ENCODE measurements at regions not wholly inside any gene's neighbourhood (a gene's known extent, or its start where the extent isn't known, plus 50 kb on each side); places are given as distances from the start of the nearest gene placed in this dataset.

DNA sequence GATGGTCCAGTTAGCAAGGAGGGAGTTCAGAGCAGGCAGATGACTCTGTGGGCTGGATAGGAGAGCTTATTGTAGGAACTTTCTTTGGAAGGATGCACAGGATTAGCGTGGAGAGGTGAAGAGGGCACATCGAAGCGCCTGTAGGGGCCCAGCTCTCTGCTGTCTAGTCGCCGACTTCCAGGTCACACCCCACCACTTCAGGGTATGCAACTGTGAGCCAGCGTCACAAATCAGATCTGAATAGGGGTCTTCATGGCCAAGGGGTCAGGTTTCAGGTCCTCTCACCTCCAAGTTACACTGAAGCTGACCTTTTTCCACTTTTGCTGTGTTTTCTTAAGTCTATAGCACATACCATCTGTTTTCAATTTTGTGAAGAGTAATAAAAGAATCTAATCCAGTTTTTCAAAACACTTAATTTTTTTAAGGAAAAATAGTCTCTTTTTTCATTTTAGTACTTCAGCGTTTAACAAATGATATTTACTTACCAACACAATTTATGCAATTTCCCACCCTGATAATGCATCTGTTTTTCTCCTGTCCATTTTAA, 364.2 kb upstream of the CLINT1 start:
- Histone ChIP-seq H3K9ac (ENCODE audit: control insufficient read depth, extremely low read depth, insufficient read depth, low read length) (no peak overlapping the region), H3K9me1 (ENCODE audit: control insufficient read depth, extremely low read depth, insufficient read depth, low read length) (no peaks in the 10 kb centered on the region), H3K27me3 (ENCODE audit: control insufficient read depth, extremely low read depth, insufficient read depth, low read length) (no peaks in the 10 kb centered on the region), H2AFZ (ENCODE audit: control insufficient read depth, low read length) (no peak overlapping the region), H3K4me1 (ENCODE audit: control insufficient read depth, extremely low read depth, insufficient read depth, low read length) (no peaks in the 10 kb centered on the region), H4K20me1 (ENCODE audit: control insufficient read depth, extremely low read depth, insufficient read depth, low read length) (no peaks in the 10 kb centered on the region), H3K4me3 (ENCODE audit: control insufficient read depth in 2 of 3, extremely low read depth in 1 of 3, insufficient read depth in 2 of 3, low read depth in 1 of 3, low read length in 3 of 3) (no peak overlapping the region), H3K4me2 (ENCODE audit: control insufficient read depth, extremely low read depth, insufficient read depth, low read depth, low read length) (no peak overlapping the region), H3K79me2 (ENCODE audit: control insufficient read depth, insufficient read depth, low read length) (no peaks in the 10 kb centered on the region), H3K27ac (ENCODE audit: control insufficient read depth, insufficient read depth, low read length) (no peak overlapping the region), H3K36me3 (ENCODE audit: control insufficient read depth in 2 of 2, extremely low read depth in 1 of 2, insufficient read depth in 2 of 2, low read length in 2 of 2) (no peaks in the 10 kb centered on the region), H3K9me3 (ENCODE audit: control insufficient read depth, low read depth, low read length) (no peaks in the 10 kb centered on the region)
- TF ChIP-seq EZH2 (IDR thresholded peaks at IDR 0.05; ENCODE audit: low read length) = no peak
- TF ChIP-seq, protein P1, sequence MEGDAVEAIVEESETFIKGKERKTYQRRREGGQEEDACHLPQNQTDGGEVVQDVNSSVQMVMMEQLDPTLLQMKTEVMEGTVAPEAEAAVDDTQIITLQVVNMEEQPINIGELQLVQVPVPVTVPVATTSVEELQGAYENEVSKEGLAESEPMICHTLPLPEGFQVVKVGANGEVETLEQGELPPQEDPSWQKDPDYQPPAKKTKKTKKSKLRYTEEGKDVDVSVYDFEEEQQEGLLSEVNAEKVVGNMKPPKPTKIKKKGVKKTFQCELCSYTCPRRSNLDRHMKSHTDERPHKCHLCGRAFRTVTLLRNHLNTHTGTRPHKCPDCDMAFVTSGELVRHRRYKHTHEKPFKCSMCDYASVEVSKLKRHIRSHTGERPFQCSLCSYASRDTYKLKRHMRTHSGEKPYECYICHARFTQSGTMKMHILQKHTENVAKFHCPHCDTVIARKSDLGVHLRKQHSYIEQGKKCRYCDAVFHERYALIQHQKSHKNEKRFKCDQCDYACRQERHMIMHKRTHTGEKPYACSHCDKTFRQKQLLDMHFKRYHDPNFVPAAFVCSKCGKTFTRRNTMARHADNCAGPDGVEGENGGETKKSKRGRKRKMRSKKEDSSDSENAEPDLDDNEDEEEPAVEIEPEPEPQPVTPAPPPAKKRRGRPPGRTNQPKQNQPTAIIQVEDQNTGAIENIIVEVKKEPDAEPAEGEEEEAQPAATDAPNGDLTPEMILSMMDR (optimal IDR thresholded peaks at IDR 0.05 in 1 of 3, IDR thresholded peaks at IDR 0.05 in 1 of 3, conservative IDR thresholded peaks at IDR 0.05 in 1 of 3; ENCODE audit: extremely low read depth in 1 of 3, insufficient read depth in 2 of 3, low read length in 3 of 3) = no peak
- FAIRE-seq (no peak), DNase-seq (ENCODE audit: low read depth, low spot score) (no peak)
- dilution Hi-C loops (cut with MboI; ENCODE audit: extremely low pct_ligation_motif_present, low sequenced_read_pairs) = no loop called here

DNA sequence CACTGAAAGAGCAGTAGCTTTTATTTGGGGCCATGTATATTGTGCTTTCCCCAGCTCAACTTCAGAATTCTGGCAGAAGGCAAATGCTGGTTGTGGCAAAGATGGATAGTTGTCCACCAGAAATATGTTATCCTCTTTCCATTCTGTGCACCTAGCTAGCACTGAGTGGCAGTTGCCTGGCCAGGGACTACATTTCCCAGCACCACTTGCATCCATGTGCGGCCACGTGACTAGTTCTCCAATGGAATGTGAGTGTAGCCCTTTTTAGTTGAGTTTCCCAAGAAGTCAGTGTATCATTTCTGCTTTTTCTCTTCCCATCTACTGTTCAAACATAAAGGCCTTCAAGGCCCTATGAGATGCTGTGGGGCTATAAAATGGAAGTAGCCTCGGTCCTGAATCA, 354.0 kb upstream of the CLINT1 start:
- Histone ChIP-seq H3K4me1 (ENCODE audit: control insufficient read depth, extremely low read depth, insufficient read depth, low read length) (no peaks in the 10 kb centered on the region), H3K4me3 (ENCODE audit: control insufficient read depth in 2 of 3, extremely low read depth in 1 of 3, insufficient read depth in 2 of 3, low read depth in 1 of 3, low read length in 3 of 3) (no peak overlapping the region), H3K9me3 (ENCODE audit: control insufficient read depth, low read depth, low read length) (no peaks in the 10 kb centered on the region), H4K20me1 (ENCODE audit: control insufficient read depth, extremely low read depth, insufficient read depth, low read length) (no peaks in the 10 kb centered on the region), H3K27me3 (ENCODE audit: control insufficient read depth, extremely low read depth, insufficient read depth, low read length) (no peaks in the 10 kb centered on the region), H3K9ac (ENCODE audit: control insufficient read depth, extremely low read depth, insufficient read depth, low read length) (no peak overlapping the region), H3K79me2 (ENCODE audit: control insufficient read depth, insufficient read depth, low read length) (no peaks in the 10 kb centered on the region), H2AFZ (ENCODE audit: control insufficient read depth, low read length) (no peak overlapping the region), H3K4me2 (ENCODE audit: control insufficient read depth, extremely low read depth, insufficient read depth, low read depth, low read length) (no peak overlapping the region), H3K27ac (ENCODE audit: control insufficient read depth, insufficient read depth, low read length) (no peak overlapping the region), H3K9me1 (ENCODE audit: control insufficient read depth, extremely low read depth, insufficient read depth, low read length) (no peaks in the 10 kb centered on the region), H3K36me3 (ENCODE audit: control insufficient read depth in 2 of 2, extremely low read depth in 1 of 2, insufficient read depth in 2 of 2, low read length in 2 of 2) (no peaks in the 10 kb centered on the region)
- dilution Hi-C loops (cut with MboI; ENCODE audit: extremely low pct_ligation_motif_present, low sequenced_read_pairs) = no loop called here
- TF ChIP-seq EZH2 (IDR thresholded peaks at IDR 0.05; ENCODE audit: low read length) = no peak
- TF ChIP-seq, protein P1 (optimal IDR thresholded peaks at IDR 0.05 in 1 of 3, IDR thresholded peaks at IDR 0.05 in 1 of 3, conservative IDR thresholded peaks at IDR 0.05 in 1 of 3; ENCODE audit: extremely low read depth in 1 of 3, insufficient read depth in 2 of 3, low read length in 3 of 3) = no peak
- no peak for DNase-seq (ENCODE audit: low read depth, low spot score)
- FAIRE-seq = no peak

Measured in keratinocyte (primary cell).